ENCODE measurements at regions not wholly inside any gene's neighbourhood (a gene's known extent, or its start where the extent isn't known, plus 50 kb on each side); places are given as distances from the start of the nearest gene placed in this dataset.

GRCh38 chr3:76111808-76112207 lies 326.5 kb upstream of the ZNF717 start:
- TF ChIP-seq, protein P1, sequence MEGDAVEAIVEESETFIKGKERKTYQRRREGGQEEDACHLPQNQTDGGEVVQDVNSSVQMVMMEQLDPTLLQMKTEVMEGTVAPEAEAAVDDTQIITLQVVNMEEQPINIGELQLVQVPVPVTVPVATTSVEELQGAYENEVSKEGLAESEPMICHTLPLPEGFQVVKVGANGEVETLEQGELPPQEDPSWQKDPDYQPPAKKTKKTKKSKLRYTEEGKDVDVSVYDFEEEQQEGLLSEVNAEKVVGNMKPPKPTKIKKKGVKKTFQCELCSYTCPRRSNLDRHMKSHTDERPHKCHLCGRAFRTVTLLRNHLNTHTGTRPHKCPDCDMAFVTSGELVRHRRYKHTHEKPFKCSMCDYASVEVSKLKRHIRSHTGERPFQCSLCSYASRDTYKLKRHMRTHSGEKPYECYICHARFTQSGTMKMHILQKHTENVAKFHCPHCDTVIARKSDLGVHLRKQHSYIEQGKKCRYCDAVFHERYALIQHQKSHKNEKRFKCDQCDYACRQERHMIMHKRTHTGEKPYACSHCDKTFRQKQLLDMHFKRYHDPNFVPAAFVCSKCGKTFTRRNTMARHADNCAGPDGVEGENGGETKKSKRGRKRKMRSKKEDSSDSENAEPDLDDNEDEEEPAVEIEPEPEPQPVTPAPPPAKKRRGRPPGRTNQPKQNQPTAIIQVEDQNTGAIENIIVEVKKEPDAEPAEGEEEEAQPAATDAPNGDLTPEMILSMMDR (IDR thresholded peaks at IDR 0.05; ENCODE audit: borderline replicate concordance, control extremely low read depth, extremely low read depth, insufficient read depth, missing control alignments): no peak
- in situ Hi-C loops (cut with MboI; ENCODE audit: low sequenced_read_pairs, unreplicated experiment): no loop called here
- DNase-seq (ENCODE audit: low spot score): no peak

- TF ChIP-seq, protein P1 (IDR thresholded peaks at IDR 0.05; ENCODE audit: borderline replicate concordance, control extremely low read depth, extremely low read depth, insufficient read depth, missing control alignments): no peak
- in situ Hi-C loops (cut with MboI; ENCODE audit: low sequenced_read_pairs, unreplicated experiment): no loop called here
- no peak for DNase-seq (ENCODE audit: low spot score)
Measured at GRCh38 chr3:76122007-76122406, 336.7 kb upstream of the ZNF717 start.

GRCh38 chr3:76129441-76129840 lies 344.1 kb upstream of the ZNF717 start:
- in situ Hi-C loops (cut with MboI; ENCODE audit: low sequenced_read_pairs, unreplicated experiment): no loop called here

GRCh38 chr3:76131396-76132153 lies 346.2 kb upstream of the ZNF717 start:
- no peak for DNase-seq (ENCODE audit: low spot score)
- in situ Hi-C loops (cut with MboI; ENCODE audit: low sequenced_read_pairs, unreplicated experiment): no loop called here
- TF ChIP-seq, protein P1 (IDR thresholded peaks at IDR 0.05; ENCODE audit: borderline replicate concordance, control extremely low read depth, extremely low read depth, insufficient read depth, missing control alignments): no peak

More at GRCh38 chr3:76129441-76129840, 344.1 kb upstream of the ZNF717 start:
- no peak for DNase-seq (ENCODE audit: low spot score)
- TF ChIP-seq, protein P1 (IDR thresholded peaks at IDR 0.05; ENCODE audit: borderline replicate concordance, control extremely low read depth, extremely low read depth, insufficient read depth, missing control alignments): no peak

GRCh38 chr3:76132154-76132470 lies 346.8 kb upstream of the ZNF717 start:
- DNase-seq (ENCODE audit: low spot score): no peak
- in situ Hi-C loops (cut with MboI; ENCODE audit: low sequenced_read_pairs, unreplicated experiment): no loop called here

DNA sequence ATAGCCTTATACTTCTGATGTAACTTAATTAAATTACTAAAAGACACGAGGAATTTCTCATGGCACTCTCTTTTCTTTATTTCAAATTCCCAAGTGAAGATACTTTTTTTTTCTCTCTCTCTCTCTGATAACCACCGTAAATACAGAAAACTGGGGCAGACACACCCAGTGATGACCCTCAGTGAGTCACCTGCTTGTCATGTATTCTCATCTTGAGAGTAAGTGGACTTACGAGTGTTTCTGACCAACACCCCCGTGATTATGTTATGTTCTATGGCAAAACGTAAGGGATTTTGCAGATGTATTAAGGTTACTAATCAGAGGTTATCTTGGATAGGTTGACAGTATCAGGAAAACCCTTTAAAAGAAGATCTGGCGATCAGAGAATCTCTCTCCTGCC lies 348.8 kb upstream of the ZNF717 start:
- no peak for DNase-seq (ENCODE audit: low spot score)
- TF ChIP-seq, protein P1 (IDR thresholded peaks at IDR 0.05; ENCODE audit: borderline replicate concordance, control extremely low read depth, extremely low read depth, insufficient read depth, missing control alignments): no peak
- in situ Hi-C loops (cut with MboI; ENCODE audit: low sequenced_read_pairs, unreplicated experiment): no loop called here

More at GRCh38 chr3:76132154-76132470, 346.8 kb upstream of the ZNF717 start:
- TF ChIP-seq, protein P1 (IDR thresholded peaks at IDR 0.05; ENCODE audit: borderline replicate concordance, control extremely low read depth, extremely low read depth, insufficient read depth, missing control alignments): no peak

Measured in GM13976 (cell line).